NB4 (cell line): ENCODE measurements at regions not wholly inside any gene's neighbourhood (a gene's known extent, or its start where the extent isn't known, plus 50 kb on each side); places are given as distances from the start of the nearest gene placed in this dataset.

Experiments used
- DNase-seq: peaks from one replicate; pipeline ENCODE4 v3.0.0; 2010; ENCODE audit warnings: low read depth
- H3K4me3 ChIP-seq: one replicate; pipeline ENCODE4 v1.5.1; 2011; ENCODE audit warnings: mild to moderate bottlenecking, low read depth, low read length, moderate library complexity
- MYC ChIP-seq: IDR thresholded peaks from 2 replicates; pipeline ENCODE4 v1.6.1; 2011; ENCODE audit warnings: low read depth, low read length
- POLR2A ChIP-seq: IDR thresholded peaks from 2 replicates; pipeline ENCODE4 v1.6.1; 2011; ENCODE audit warnings: mild to moderate bottlenecking; ENCODE audit not compliant: insufficient read length; ENCODE audit errors: extremely low read depth
- TF ChIP-seq, protein P1 (sequence below): IDR thresholded peaks from one replicate; pipeline ENCODE4 v1.5.1; 2012; ENCODE audit warnings: low read depth, low read length
- TF ChIP-seq, protein P2 (sequence below): IDR thresholded peaks from 2 replicates; pipeline ENCODE4 v1.6.1; 2011; ENCODE audit warnings: low read depth, low read length

GRCh38 chr9:38269775-38270174 lies 122.7 kb upstream of the ALDH1B1 start:
- DNase-seq, result no peak
- TF ChIP-seq, protein P1, sequence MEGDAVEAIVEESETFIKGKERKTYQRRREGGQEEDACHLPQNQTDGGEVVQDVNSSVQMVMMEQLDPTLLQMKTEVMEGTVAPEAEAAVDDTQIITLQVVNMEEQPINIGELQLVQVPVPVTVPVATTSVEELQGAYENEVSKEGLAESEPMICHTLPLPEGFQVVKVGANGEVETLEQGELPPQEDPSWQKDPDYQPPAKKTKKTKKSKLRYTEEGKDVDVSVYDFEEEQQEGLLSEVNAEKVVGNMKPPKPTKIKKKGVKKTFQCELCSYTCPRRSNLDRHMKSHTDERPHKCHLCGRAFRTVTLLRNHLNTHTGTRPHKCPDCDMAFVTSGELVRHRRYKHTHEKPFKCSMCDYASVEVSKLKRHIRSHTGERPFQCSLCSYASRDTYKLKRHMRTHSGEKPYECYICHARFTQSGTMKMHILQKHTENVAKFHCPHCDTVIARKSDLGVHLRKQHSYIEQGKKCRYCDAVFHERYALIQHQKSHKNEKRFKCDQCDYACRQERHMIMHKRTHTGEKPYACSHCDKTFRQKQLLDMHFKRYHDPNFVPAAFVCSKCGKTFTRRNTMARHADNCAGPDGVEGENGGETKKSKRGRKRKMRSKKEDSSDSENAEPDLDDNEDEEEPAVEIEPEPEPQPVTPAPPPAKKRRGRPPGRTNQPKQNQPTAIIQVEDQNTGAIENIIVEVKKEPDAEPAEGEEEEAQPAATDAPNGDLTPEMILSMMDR, result no peak
- no peak for TF ChIP-seq POLR2A
- TF ChIP-seq MYC, result no peak
- TF ChIP-seq, protein P2, sequence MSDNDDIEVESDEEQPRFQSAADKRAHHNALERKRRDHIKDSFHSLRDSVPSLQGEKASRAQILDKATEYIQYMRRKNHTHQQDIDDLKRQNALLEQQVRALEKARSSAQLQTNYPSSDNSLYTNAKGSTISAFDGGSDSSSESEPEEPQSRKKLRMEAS, result no peak
- no peak overlapping the region for H3K4me3 ChIP-seq

DNA sequence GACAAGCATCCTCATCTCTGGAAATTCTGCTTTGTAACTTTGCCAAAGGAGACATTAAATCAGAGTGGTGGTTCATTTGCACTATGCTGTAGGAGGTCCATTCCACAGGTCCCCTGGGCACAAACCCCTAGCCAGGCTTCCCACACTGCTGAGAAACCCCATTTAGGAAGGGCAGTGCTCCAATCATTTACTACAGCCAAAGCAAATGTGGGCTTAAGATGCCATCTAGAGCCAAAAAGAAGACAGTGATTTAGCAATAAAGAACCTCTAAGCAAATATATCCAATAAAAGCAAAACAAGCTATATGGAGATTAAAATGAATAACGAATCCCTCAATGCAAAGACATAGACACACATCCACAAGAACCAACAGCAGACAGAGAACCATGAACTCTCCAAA lies 129.0 kb upstream of the ALDH1B1 start:
- no peak for DNase-seq
- TF ChIP-seq, protein P2, result no peak
- TF ChIP-seq MYC (no peak), POLR2A (no peak)
- TF ChIP-seq, protein P1, result no peak
- no peak overlapping the region for H3K4me3 ChIP-seq

DNA sequence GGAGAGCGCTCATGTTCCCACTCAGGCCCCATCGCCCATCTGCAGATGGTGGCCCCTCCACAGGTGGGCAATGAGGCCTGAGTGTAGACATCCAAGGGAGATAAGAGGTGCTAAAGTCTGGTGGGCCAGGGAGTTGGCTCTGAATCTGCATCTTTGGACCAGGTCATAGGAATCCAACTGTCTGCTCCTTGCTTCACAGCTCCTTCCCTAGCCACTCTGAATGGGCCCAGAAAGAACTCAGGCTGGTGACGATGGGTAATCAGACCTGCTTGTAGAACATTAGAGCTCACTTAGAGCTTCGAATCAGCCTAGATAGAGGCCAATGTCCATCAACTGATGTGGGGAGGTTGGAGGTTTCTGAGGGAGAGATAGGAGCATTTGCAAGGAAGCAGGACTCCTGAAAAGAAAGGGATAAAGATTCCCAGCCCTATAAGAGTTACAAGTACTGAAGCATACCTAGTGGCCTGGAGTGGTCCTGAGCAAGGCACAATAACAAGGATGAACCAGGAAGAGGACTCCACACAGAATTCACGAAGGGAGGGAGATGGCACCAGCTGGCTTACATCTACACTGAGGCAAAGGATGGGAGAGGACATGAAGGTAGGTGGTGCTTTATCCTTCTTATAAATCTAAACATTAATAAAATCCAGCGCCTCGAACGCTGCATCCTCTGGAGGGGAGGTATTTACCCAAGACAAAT lies 132.8 kb upstream of the ALDH1B1 start:
- TF ChIP-seq, protein P1, result no peak
- TF ChIP-seq, protein P2, result no peak
- TF ChIP-seq POLR2A (no peak), MYC (no peak)
- no peak for DNase-seq
- no peak overlapping the region for H3K4me3 ChIP-seq

- H3K4me3 ChIP-seq, result no peak overlapping the region
- no peak for DNase-seq
- TF ChIP-seq POLR2A (no peak), MYC (no peak)
- TF ChIP-seq, protein P2, result no peak
- TF ChIP-seq, protein P1, result no peak
Observed at GRCh38 chr9:38259056-38259455, 133.4 kb upstream of the ALDH1B1 start.

DNA sequence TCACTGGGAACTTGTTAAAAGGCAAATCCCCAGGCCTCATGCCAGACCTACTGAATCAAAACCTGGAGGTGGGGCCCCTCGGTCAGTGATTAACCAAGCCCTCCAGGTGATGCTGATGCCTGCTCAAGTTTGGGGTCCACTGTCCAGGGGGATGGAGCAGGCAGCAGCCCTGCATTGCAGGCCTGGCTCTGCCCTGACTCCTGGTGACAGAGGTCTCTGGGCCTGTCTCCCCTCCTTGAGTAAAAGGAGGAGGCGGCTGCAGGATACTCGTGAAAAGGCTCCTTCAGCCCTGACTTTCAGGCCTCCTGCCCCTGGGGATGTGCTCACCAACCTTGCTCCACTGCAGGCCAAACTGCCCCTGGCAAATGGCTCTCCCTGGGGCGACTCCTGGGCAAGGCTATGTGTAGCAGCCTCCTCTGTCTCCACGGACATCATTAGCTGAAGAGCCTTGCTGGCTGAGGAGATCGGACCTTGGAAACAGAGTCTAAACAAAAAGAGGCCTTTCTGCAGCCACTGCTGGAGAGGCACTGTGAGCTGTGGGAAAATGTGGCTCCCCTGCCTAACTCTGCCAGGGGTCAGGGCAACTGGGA lies 134.8 kb upstream of the ALDH1B1 start:
- H3K4me3 ChIP-seq, result no peak overlapping the region
- TF ChIP-seq, protein P1, result no peak
- TF ChIP-seq, protein P2, result no peak
- TF ChIP-seq MYC (no peak), POLR2A (no peak)
- DNase-seq, result no peak
